Activated CD8-positive, alpha-beta T cell treated with anti-CD3 and anti-CD28 coated beads, Interleukin-2, amount 10 ng/mL, durations not matched to agents 7 days and 5 days (primary cell): ENCODE measurements at regions not wholly inside any gene's neighbourhood (a gene's known extent, or its start where the extent isn't known, plus 50 kb on each side); places are given as distances from the start of the nearest gene placed in this dataset.

Experiments used
- ATAC-seq: fragments of 150-1000 bp; cut with Tn5 transposase; one replicate; pipeline ENCODE4 v1.10.0; 2021; ENCODE audit warnings: moderate library complexity
- CTCF ChIA-PET: fragments of 350-600 bp; sonication (Branson Sonifier 250); formaldehyde crosslinking; loops from one replicate; lab custom pipeline; 2021; ENCODE audit warnings: antibody characterized with exemption; lab: Charles Lee
- POLR2A ChIA-PET: fragments of 350-600 bp; sonication (Branson Sonifier 250); formaldehyde crosslinking; loops from one replicate; lab custom pipeline; 2021; ENCODE audit warnings: antibody characterized with exemption; lab: Charles Lee
- DNase-seq: peaks from one replicate; pipeline ENCODE4 v3.0.0-alpha.2; 2020
- H3K27ac Mint-ChIP-seq: one replicate; pipeline ENCODE4 v1.8.0; 2021; ENCODE audit warnings: mild to moderate bottlenecking, mixed read lengths
- H3K27me3 Mint-ChIP-seq: one replicate; pipeline ENCODE4 v1.8.0; 2021; ENCODE audit warnings: low read depth, mixed read lengths
- H3K36me3 Mint-ChIP-seq: one replicate; pipeline ENCODE4 v1.8.0; 2021; ENCODE audit warnings: low read depth, mixed read lengths
- H3K4me1 Mint-ChIP-seq: one replicate; pipeline ENCODE4 v1.8.0; 2021; ENCODE audit warnings: low read depth, mixed read lengths
- H3K4me3 Mint-ChIP-seq: one replicate; pipeline ENCODE4 v1.8.0; 2021; ENCODE audit warnings: mild to moderate bottlenecking, mixed read lengths
- H3K9me3 Mint-ChIP-seq: one replicate; pipeline ENCODE4 v1.8.0; 2022; ENCODE audit warnings: mixed read lengths; ENCODE audit not compliant: insufficient read depth

GRCh38 chr3:11928381-11928780 lies 75.8 kb upstream of the SYN2 start:
- ChIA-PET CTCF (no interaction called here), POLR2A (no interaction called here)
- DNase-seq, result no peak
- Mint-ChIP-seq H3K36me3 (no peaks in the 10 kb centered on the region), H3K27ac (no peak overlapping the region), H3K9me3 (no peaks in the 10 kb centered on the region), H3K27me3 (peaks cover 4% of the 10 kb centered on the region), H3K4me3 (no peak overlapping the region), H3K4me1 (no peaks in the 10 kb centered on the region)
- no peak for ATAC-seq

DNA sequence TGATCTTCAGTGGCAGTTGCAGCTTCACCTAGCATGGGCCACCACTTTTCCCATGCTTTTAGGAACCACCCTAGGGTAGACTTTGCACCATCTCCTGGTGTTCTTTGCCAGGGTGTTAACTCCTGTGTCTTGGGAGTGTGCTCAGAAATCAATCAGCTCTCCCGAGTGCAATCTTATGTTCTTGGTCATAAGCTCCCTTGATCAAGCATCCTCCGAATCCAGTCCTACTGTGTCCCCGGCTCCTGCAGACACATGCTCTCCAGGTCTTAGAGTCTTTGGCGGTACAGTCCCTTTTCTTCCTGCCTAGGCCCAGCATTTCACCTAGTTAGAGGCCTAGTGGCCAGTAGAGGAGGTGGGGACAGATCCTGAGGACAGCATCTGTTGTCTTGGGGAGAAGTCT lies 74.7 kb upstream of the SYN2 start:
- POLR2A ChIA-PET, result no interaction called here
- DNase-seq, result no peak
- H3K27ac Mint-ChIP-seq, result no peak overlapping the region
- H3K27me3 Mint-ChIP-seq, result peaks cover 4% of the 10 kb centered on the region
- H3K9me3 Mint-ChIP-seq, result no peaks in the 10 kb centered on the region
- no peaks in the 10 kb centered on the region for H3K4me1 Mint-ChIP-seq
- no peaks in the 10 kb centered on the region for H3K36me3 Mint-ChIP-seq
- CTCF ChIA-PET, result no interaction called here
- no peak overlapping the region for H3K4me3 Mint-ChIP-seq
- ATAC-seq, result no peak

DNA sequence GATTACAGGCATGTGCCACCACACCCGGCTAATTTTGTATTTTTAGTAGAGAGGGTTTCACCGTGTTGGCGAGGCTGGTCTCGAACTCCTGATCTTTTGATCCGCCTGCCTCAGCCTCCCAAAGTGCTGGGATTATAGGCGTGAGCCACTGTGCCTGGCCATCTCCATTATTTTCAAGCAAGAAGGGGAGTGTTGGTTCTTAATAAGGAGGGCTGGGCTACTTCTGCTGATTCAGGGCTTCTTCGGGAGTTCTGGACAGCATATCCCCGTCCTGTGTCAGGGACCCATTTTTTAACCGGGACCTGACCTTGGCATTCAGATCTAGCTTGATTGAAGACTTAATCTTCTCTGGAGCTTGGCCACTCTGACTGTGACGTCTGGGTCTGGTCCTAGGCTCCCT lies 74.1 kb upstream of the SYN2 start:
- Mint-ChIP-seq H3K36me3 (no peaks in the 10 kb centered on the region), H3K27ac (no peak overlapping the region)

GRCh38 chr3:11932636-11933035 lies 71.6 kb upstream of the SYN2 start:
- H3K36me3 Mint-ChIP-seq, result no peaks in the 10 kb centered on the region
- DNase-seq (no peak), ATAC-seq (no peak)
- peaks cover 1% of the 10 kb centered on the region for H3K27me3 Mint-ChIP-seq
- no peak overlapping the region for H3K4me3 Mint-ChIP-seq
- no peaks in the 10 kb centered on the region for H3K9me3 Mint-ChIP-seq
- POLR2A ChIA-PET, result no interaction called here
- H3K4me1 Mint-ChIP-seq, result no peaks in the 10 kb centered on the region
- CTCF ChIA-PET, result no interaction called here
- no peak overlapping the region for H3K27ac Mint-ChIP-seq

More for the DNA sequence above, 74.1 kb upstream of the SYN2 start:
- Mint-ChIP-seq H3K4me1 (no peaks in the 10 kb centered on the region), H3K27me3 (peaks cover 4% of the 10 kb centered on the region), H3K9me3 (no peaks in the 10 kb centered on the region), H3K4me3 (no peak overlapping the region)
- ChIA-PET POLR2A (no interaction called here), CTCF (no interaction called here)
- ATAC-seq, result no peak
- no peak for DNase-seq

GRCh38 chr3:11933529-11933928 lies 70.7 kb upstream of the SYN2 start:
- ChIA-PET POLR2A (no interaction called here), CTCF (no interaction called here)
- H3K4me3 Mint-ChIP-seq, result no peak overlapping the region
- no peaks in the 10 kb centered on the region for H3K4me1 Mint-ChIP-seq
- DNase-seq (no peak), ATAC-seq (no peak)
- no peaks in the 10 kb centered on the region for H3K36me3 Mint-ChIP-seq
- no peaks in the 10 kb centered on the region for H3K9me3 Mint-ChIP-seq
- H3K27me3 Mint-ChIP-seq, result peaks cover 2% of the 10 kb centered on the region
- no peak overlapping the region for H3K27ac Mint-ChIP-seq

DNA sequence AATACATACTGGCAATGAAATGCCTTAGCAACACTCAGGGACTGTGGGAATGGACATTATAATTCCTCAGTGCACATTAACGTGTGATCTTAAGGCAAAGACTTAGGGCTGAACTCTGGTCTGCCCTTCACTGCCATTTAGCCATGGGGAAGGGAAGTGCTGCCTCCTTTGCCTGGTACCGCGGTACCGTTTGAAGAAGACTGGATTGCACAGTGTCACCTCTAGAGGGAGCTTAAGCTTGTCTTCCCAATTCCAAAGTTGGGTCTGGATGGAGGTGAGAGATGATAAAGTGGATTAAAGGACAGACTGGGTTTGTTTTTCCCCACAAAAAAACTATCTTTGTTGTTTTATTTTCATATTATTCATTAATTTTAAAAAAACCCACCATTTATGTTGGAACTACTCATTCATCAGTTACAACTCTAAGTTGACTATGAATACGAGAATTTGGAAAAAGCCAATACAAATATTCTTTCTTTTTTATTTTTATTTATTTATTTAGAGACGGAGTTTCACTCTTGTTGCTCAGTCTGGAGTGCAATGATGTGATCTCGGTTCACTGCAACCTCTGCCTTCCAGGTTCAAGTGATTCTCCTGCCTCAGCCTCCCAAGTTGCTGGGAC lies 60.0 kb upstream of the SYN2 start:
- Mint-ChIP-seq H3K27ac (no peak overlapping the region), H3K36me3 (no peaks in the 10 kb centered on the region), H3K9me3 (no peaks in the 10 kb centered on the region), H3K4me3 (no peak overlapping the region), H3K27me3 (no peaks in the 10 kb centered on the region), H3K4me1 (no peaks in the 10 kb centered on the region)
- ChIA-PET POLR2A (no interaction called here), CTCF (no interaction called here)
- no peak for ATAC-seq
- no peak for DNase-seq

GRCh38 chr3:11948331-11948730 lies 55.9 kb upstream of the SYN2 start:
- POLR2A ChIA-PET, result no interaction called here
- no peak overlapping the region for H3K4me3 Mint-ChIP-seq
- H3K27ac Mint-ChIP-seq, result no peak overlapping the region
- ATAC-seq, result no peak
- no peaks in the 10 kb centered on the region for H3K36me3 Mint-ChIP-seq
- no peaks in the 10 kb centered on the region for H3K9me3 Mint-ChIP-seq
- DNase-seq, result no peak
- H3K4me1 Mint-ChIP-seq, result no peaks in the 10 kb centered on the region
- CTCF ChIA-PET, result no interaction called here
- H3K27me3 Mint-ChIP-seq, result peaks cover 3% of the 10 kb centered on the region

DNA sequence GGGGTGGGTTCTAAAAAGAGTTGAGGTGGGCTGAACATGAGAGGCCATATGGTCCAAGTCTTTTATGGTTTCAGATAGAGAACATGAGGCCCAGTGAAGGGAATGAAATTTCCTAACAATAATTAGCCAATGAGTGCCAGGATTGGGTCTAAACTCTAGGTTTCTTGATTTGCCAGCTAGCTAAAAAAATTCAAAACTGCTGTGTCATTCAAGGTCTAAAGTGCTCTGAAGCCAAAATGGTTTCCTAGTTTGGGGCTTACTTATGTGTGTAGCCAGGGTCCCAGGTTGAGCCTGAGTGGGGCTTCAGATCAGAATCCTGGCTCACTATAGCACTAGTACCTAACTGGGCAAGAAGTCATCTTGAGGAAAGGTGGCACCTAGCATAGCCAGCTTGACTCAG lies 55.3 kb upstream of the SYN2 start:
- no peaks in the 10 kb centered on the region for H3K9me3 Mint-ChIP-seq
- H3K4me3 Mint-ChIP-seq, result no peak overlapping the region
- peaks cover 3% of the 10 kb centered on the region for H3K27me3 Mint-ChIP-seq
- ATAC-seq (no peak), DNase-seq (no peak)
- ChIA-PET CTCF (no interaction called here), POLR2A (no interaction called here)
- no peaks in the 10 kb centered on the region for H3K36me3 Mint-ChIP-seq
- H3K27ac Mint-ChIP-seq, result no peak overlapping the region
- H3K4me1 Mint-ChIP-seq, result no peaks in the 10 kb centered on the region

DNA sequence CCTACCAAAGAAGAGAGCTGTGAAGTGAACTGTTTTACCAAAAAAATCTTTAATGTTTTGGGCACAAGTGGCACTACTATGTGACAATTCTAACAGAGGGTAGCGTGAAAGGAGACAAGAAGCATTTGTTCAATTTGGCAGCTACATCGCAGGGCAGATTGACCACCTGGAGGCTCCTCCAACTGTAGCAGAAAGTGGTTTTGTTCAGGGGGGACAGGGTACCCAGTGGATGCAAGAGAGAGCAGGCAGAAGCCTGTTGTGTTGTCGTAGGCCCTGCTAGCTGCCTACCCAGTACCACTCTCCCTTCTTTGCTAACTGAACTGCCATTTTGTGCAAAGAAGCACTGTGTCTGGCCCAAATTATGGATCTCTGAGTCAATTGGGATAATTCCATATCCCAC lies 54.8 kb upstream of the SYN2 start:
- CTCF ChIA-PET, result no interaction called here
- H3K4me1 Mint-ChIP-seq, result no peaks in the 10 kb centered on the region

DNA sequence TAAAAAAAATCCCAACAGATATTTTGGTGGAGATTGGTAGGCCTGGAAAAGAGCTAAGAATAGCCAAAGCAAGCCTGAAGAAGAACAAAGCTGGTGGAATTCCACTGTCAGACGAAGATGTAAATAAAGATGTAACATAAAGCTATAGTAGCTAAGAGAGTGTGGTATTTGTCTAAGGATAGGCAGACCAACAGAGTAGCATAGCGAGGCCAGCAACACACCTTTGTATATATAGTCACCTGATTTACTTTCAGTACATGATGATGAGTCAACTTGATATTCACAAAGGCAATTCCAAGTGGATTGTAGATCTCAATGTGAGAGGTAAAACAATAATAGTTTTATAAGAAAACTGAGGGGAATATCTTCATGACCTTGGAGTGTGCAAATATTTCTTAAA lies 53.6 kb upstream of the SYN2 start:
- POLR2A ChIA-PET, result no interaction called here
- Mint-ChIP-seq H3K4me1 (no peaks in the 10 kb centered on the region), H3K27me3 (peaks cover 3% of the 10 kb centered on the region), H3K4me3 (no peak overlapping the region), H3K36me3 (no peaks in the 10 kb centered on the region), H3K27ac (no peak overlapping the region), H3K9me3 (no peaks in the 10 kb centered on the region)
- DNase-seq (no peak), ATAC-seq (no peak)
- CTCF ChIA-PET, result no interaction called here

More for the DNA sequence above, 54.8 kb upstream of the SYN2 start:
- peaks cover 3% of the 10 kb centered on the region for H3K27me3 Mint-ChIP-seq
- no peak overlapping the region for H3K27ac Mint-ChIP-seq
- DNase-seq (no peak), ATAC-seq (no peak)
- H3K4me3 Mint-ChIP-seq, result no peak overlapping the region
- no peaks in the 10 kb centered on the region for H3K36me3 Mint-ChIP-seq
- H3K9me3 Mint-ChIP-seq, result no peaks in the 10 kb centered on the region
- POLR2A ChIA-PET, result no interaction called here

GRCh38 chr3:11953350-11953749 lies 50.8 kb upstream of the SYN2 start:
- POLR2A ChIA-PET, result interaction anchor here (0.6 kb wide), 1 partner anchor 1274 kb away, joined by 3 read pairs; no protein-coding TSS in a partner anchor
- ATAC-seq, result no peak
- H3K4me1 Mint-ChIP-seq, result no peaks in the 10 kb centered on the region
- H3K9me3 Mint-ChIP-seq, result no peaks in the 10 kb centered on the region
- no peaks in the 10 kb centered on the region for H3K36me3 Mint-ChIP-seq
- H3K27me3 Mint-ChIP-seq, result peaks cover 3% of the 10 kb centered on the region
- H3K4me3 Mint-ChIP-seq, result no peak overlapping the region
- CTCF ChIA-PET, result no interaction called here
- no peak for DNase-seq
- H3K27ac Mint-ChIP-seq, result no peak overlapping the region

DNA sequence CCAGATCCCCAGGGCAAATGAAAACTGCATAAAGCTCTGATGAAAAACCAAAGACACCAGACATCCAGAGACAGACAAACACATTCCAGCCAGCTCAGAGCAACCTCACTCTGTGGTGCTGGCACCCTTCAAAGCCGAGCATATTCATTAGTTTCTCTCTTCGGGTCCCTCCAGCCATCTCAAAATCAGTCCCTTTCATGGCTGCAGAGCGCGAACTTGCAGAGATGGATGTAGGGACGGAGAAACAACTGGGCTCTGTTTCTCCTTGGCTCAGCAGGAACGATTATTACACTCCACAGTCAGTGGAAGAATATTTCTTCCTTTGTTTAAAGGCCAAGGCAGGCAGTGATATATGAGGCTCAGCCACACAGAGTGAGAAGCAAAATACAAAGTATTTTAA lies 50.4 kb upstream of the SYN2 start:
- H3K4me1 Mint-ChIP-seq, result no peaks in the 10 kb centered on the region
- no peaks in the 10 kb centered on the region for H3K36me3 Mint-ChIP-seq
- ChIA-PET CTCF (no interaction called here), POLR2A (no interaction called here)
- DNase-seq (no peak), ATAC-seq (no peak)
- H3K9me3 Mint-ChIP-seq, result no peaks in the 10 kb centered on the region
- H3K27ac Mint-ChIP-seq, result no peak overlapping the region
- H3K4me3 Mint-ChIP-seq, result no peak overlapping the region
- peaks cover 3% of the 10 kb centered on the region for H3K27me3 Mint-ChIP-seq

- H3K36me3 Mint-ChIP-seq, result no peaks in the 10 kb centered on the region
- H3K9me3 Mint-ChIP-seq, result no peaks in the 10 kb centered on the region
- no peaks in the 10 kb centered on the region for H3K4me1 Mint-ChIP-seq
- peaks cover 3% of the 10 kb centered on the region for H3K27me3 Mint-ChIP-seq
- POLR2A ChIA-PET, result no interaction called here
- ATAC-seq, result no peak
- CTCF ChIA-PET, result no interaction called here
- no peak for DNase-seq
- H3K27ac Mint-ChIP-seq, result no peak overlapping the region
- H3K4me3 Mint-ChIP-seq, result no peak overlapping the region
These were observed 49.8 kb upstream of the SYN2 start for GRCh38 chr3:11954312-11954934.
